HL-60 (cell line): ENCODE measurements at regions not wholly inside any gene's neighbourhood (a gene's known extent, or its start where the extent isn't known, plus 50 kb on each side); places are given as distances from the start of the nearest gene placed in this dataset.

ENCODE experiments used
- DNase-seq, 2 experiments: peaks; one replicate each; pipeline ENCODE4 v3.0.0-alpha.2; 2010 to 2020; ENCODE audit warnings: low read depth in 1 of 2, low spot score in 1 of 2
- H3K27ac ChIP-seq: fragments of 250-450 bp; sonication (Bioruptor Pico); replicated peaks from 2 replicates; pipeline ENCODE4 v1.5.1; 2020; ENCODE audit warnings: mild to moderate bottlenecking, moderate library complexity
- H3K27me3 ChIP-seq: fragments of 250-450 bp; sonication (Bioruptor Pico); 2 replicates; pipeline ENCODE4 v1.5.1; 2021; ENCODE audit warnings: mild to moderate bottlenecking, moderate library complexity; ENCODE audit not compliant: insufficient read depth, poor library complexity, severe bottlenecking
- H3K4me3 ChIP-seq: replicated peaks from 2 replicates; pipeline ENCODE4 v1.5.1; 2011; ENCODE audit warnings: mild to moderate bottlenecking, control low read depth, low read length; ENCODE audit not compliant: insufficient read depth
- GABPA ChIP-seq: IDR thresholded peaks from 2 replicates; pipeline ENCODE4 v1.6.1; 2012; ENCODE audit warnings: low read depth
- POLR2AphosphoS5 ChIP-seq: IDR thresholded peaks from 2 replicates; pipeline ENCODE4 v1.6.1; 2012; ENCODE audit warnings: low read depth
- SPI1 ChIP-seq: IDR thresholded peaks from 2 replicates; pipeline ENCODE4 v1.6.1; 2012; ENCODE audit warnings: low read depth, mild to moderate bottlenecking, borderline replicate concordance
- TF ChIP-seq, protein P1 (sequence below): IDR thresholded peaks from 2 replicates; pipeline ENCODE4 v1.6.1; 2012; ENCODE audit warnings: low read depth; ENCODE audit not compliant: insufficient replicate concordance
- TF ChIP-seq, protein P2 (sequence below): IDR thresholded peaks from one replicate; pipeline ENCODE4 v1.5.1; 2011; ENCODE audit warnings: low read length, control low read depth, inconsistent platforms; ENCODE audit not compliant: insufficient read depth

DNA sequence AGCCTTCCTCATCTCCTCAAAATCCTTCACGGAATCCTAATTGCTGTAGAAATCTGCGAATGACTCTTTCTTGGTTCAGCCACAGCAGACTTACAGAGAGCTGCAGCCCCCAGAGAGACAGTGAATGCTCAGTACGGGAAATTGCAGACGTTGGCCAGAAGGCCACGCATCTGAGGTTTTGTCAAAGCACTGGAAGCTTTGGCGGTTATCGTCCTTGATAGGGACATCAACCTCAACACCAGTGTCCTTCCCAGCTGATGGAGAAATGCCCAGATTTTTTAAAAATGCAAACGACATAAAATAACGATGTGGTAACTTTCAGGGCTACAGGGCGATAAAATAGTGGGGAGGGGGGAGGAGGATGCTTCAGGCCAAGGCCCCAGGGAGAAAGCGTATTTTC is 166.6 kb upstream of the CIBAR2 start:
- no peak overlapping the region for H3K4me3 ChIP-seq
- no peak overlapping the region for H3K27ac ChIP-seq
- no peak for TF ChIP-seq GABPA
- TF ChIP-seq SPI1: no peak
- TF ChIP-seq, protein P1, sequence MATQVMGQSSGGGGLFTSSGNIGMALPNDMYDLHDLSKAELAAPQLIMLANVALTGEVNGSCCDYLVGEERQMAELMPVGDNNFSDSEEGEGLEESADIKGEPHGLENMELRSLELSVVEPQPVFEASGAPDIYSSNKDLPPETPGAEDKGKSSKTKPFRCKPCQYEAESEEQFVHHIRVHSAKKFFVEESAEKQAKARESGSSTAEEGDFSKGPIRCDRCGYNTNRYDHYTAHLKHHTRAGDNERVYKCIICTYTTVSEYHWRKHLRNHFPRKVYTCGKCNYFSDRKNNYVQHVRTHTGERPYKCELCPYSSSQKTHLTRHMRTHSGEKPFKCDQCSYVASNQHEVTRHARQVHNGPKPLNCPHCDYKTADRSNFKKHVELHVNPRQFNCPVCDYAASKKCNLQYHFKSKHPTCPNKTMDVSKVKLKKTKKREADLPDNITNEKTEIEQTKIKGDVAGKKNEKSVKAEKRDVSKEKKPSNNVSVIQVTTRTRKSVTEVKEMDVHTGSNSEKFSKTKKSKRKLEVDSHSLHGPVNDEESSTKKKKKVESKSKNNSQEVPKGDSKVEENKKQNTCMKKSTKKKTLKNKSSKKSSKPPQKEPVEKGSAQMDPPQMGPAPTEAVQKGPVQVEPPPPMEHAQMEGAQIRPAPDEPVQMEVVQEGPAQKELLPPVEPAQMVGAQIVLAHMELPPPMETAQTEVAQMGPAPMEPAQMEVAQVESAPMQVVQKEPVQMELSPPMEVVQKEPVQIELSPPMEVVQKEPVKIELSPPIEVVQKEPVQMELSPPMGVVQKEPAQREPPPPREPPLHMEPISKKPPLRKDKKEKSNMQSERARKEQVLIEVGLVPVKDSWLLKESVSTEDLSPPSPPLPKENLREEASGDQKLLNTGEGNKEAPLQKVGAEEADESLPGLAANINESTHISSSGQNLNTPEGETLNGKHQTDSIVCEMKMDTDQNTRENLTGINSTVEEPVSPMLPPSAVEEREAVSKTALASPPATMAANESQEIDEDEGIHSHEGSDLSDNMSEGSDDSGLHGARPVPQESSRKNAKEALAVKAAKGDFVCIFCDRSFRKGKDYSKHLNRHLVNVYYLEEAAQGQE: no peak
- no peak for TF ChIP-seq POLR2AphosphoS5
- TF ChIP-seq, protein P2, sequence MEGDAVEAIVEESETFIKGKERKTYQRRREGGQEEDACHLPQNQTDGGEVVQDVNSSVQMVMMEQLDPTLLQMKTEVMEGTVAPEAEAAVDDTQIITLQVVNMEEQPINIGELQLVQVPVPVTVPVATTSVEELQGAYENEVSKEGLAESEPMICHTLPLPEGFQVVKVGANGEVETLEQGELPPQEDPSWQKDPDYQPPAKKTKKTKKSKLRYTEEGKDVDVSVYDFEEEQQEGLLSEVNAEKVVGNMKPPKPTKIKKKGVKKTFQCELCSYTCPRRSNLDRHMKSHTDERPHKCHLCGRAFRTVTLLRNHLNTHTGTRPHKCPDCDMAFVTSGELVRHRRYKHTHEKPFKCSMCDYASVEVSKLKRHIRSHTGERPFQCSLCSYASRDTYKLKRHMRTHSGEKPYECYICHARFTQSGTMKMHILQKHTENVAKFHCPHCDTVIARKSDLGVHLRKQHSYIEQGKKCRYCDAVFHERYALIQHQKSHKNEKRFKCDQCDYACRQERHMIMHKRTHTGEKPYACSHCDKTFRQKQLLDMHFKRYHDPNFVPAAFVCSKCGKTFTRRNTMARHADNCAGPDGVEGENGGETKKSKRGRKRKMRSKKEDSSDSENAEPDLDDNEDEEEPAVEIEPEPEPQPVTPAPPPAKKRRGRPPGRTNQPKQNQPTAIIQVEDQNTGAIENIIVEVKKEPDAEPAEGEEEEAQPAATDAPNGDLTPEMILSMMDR: no peak
- H3K27me3 ChIP-seq: no peaks in the 10 kb centered on the region
- no peak for DNase-seq

DNA sequence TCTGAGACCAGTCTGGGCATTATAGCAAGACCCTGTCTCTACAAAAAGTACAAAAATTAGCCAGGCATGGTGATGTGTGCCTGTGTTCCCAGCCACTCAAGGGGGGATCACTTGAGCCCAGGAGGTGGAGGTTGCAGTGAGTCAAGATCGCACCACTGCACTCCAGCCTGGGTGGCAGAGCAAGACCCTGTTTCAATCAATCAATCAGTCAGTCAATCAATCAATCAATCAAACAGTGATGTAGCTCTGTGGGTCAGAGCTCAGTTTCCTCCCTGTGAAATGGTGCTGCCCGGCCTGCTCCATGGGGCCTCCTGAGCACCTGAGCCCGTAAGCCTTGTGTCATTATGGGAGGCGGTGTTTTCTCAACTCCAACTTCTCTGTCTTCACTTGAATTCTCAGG is 167.1 kb upstream of the CIBAR2 start:
- DNase-seq: no peak
- Histone ChIP-seq H3K4me3 (no peak overlapping the region), H3K27me3 (no peaks in the 10 kb centered on the region), H3K27ac (no peak overlapping the region)
- TF ChIP-seq POLR2AphosphoS5 (no peak), GABPA (no peak), SPI1 (no peak)
- TF ChIP-seq, protein P2: no peak
- TF ChIP-seq, protein P1: no peak

DNA sequence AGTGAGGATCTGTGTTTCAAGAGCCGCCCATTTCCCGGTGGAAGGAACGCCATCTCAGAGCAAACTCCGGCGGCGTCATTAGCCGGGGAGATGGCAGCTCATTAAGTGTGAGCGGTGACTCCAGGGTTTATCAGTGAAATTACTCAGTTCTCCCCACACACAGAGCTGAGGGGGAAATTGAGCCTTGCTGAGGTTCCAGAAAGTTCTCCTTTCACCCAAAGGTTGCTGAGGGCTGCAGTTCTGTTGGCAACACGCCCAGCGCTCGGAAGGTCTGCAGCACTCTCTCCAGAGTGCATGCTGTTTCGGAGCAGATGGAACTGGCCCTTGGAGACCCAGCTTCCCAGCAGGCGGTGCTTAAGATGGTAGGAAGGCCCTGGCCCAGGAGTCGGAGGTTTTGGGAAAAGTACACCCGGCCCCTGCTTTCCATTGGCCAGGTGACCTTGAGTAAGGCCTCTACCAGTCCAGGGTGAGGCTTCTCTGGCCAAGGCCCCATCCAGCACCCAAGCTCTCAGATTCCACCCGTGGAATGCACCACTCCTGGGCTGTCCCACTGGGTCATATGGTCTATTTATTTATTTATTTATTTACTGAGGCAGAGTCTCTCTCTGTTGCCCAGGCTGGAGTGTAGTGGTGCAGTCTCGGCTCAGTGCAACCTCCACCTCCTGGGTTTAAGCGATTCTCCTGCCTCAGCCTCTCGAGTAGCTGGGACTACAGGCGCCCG is 167.7 kb upstream of the CIBAR2 start:
- no peak for DNase-seq
- no peaks in the 10 kb centered on the region for H3K27me3 ChIP-seq
- no peak for TF ChIP-seq GABPA
- TF ChIP-seq, protein P1: no peak
- TF ChIP-seq SPI1: no peak
- TF ChIP-seq POLR2AphosphoS5: no peak
- TF ChIP-seq, protein P2: no peak
- H3K27ac ChIP-seq: no peak overlapping the region
- H3K4me3 ChIP-seq: no peak overlapping the region
